Trophoblast cell (in vitro differentiated cells and primary cell): ENCODE measurements at regions not wholly inside any gene's neighbourhood (a gene's known extent, or its start where the extent isn't known, plus 50 kb on each side); places are given as distances from the start of the nearest gene placed in this dataset.

Experiments used
- DNase-seq, 2 donors: peaks; one replicate each; pipeline ENCODE4 v3.0.0-alpha.2; 2016
- H2AFZ ChIP-seq: 2 replicates; pipeline ENCODE4 v1.6.1; 2013; ENCODE audit warnings: low read length, moderate library complexity, mild to moderate bottlenecking; ENCODE audit not compliant: insufficient read depth, poor library complexity
- H2AK5ac ChIP-seq: 2 replicates; pipeline ENCODE4 v1.6.1; 2013; ENCODE audit warnings: mild to moderate bottlenecking, low read length
- H2BK120ac ChIP-seq: 2 replicates; pipeline ENCODE4 v1.6.1; 2013; ENCODE audit warnings: low read length, mild to moderate bottlenecking, moderate library complexity; ENCODE audit not compliant: insufficient read depth, poor library complexity
- H2BK12ac ChIP-seq: 2 replicates; pipeline ENCODE4 v1.6.1; 2013; ENCODE audit warnings: mild to moderate bottlenecking, low read length, moderate library complexity
- H2BK5ac ChIP-seq: 2 replicates; pipeline ENCODE4 v1.6.1; 2013; ENCODE audit warnings: low read length, low read depth, moderate library complexity, mild to moderate bottlenecking; ENCODE audit not compliant: poor library complexity
- H3K14ac ChIP-seq: 2 replicates; pipeline ENCODE4 v1.6.1; 2013; ENCODE audit warnings: mild to moderate bottlenecking, low read length
- H3K18ac ChIP-seq: 2 replicates; pipeline ENCODE4 v1.6.1; 2013; ENCODE audit warnings: mild to moderate bottlenecking, low read length
- H3K23ac ChIP-seq: 2 replicates; pipeline ENCODE4 v1.6.1; 2013; ENCODE audit warnings: low read length
- H3K27ac ChIP-seq: 2 replicates; pipeline ENCODE4 v1.5.1; 2013; ENCODE audit warnings: low read depth, mild to moderate bottlenecking, inconsistent platforms, low read length, moderate library complexity
- H3K27me3 ChIP-seq: 2 replicates; pipeline ENCODE4 v1.6.1; 2013; ENCODE audit warnings: inconsistent platforms, mild to moderate bottlenecking, low read length, moderate library complexity; ENCODE audit not compliant: insufficient read depth
- H3K36me3 ChIP-seq, 2 experiments: 1 replicate in 1 of 2; 2 replicates in 1 of 2; pipeline ENCODE4 v1.6.1; 2013; ENCODE audit warnings: low read length in 2 of 2, mild to moderate bottlenecking in 2 of 2, moderate library complexity in 1 of 2; ENCODE audit not compliant: insufficient read depth in 2 of 2, control insufficient read depth in 1 of 2
- H3K4ac ChIP-seq: 2 replicates; pipeline ENCODE4 v1.6.1; 2013; ENCODE audit warnings: low read depth, mild to moderate bottlenecking, low read length, moderate library complexity
- H3K4me1 ChIP-seq, 2 experiments: 1 replicate in 1 of 2; 2 replicates in 1 of 2; pipeline ENCODE4 v1.6.1; 2013; ENCODE audit warnings: low read length in 2 of 2, mild to moderate bottlenecking in 2 of 2, moderate library complexity in 1 of 2; ENCODE audit not compliant: insufficient read depth in 2 of 2, control insufficient read depth in 1 of 2
- H3K4me2 ChIP-seq: 2 replicates; pipeline ENCODE4 v1.6.1; 2013; ENCODE audit warnings: inconsistent platforms, mild to moderate bottlenecking, low read length, moderate library complexity
- H3K4me3 ChIP-seq: 2 replicates; pipeline ENCODE4 v1.5.1; 2013; ENCODE audit warnings: mild to moderate bottlenecking, low read depth, low read length, inconsistent platforms
- H3K79me1 ChIP-seq: one replicate; pipeline ENCODE4 v1.6.1; 2013; ENCODE audit warnings: low read length
- H3K79me2 ChIP-seq: 2 replicates; pipeline ENCODE4 v1.6.1; 2013; ENCODE audit warnings: low read length, mild to moderate bottlenecking; ENCODE audit not compliant: control insufficient read depth, insufficient read depth, poor library complexity
- H3K9ac ChIP-seq: 2 replicates; pipeline ENCODE4 v1.6.1; 2013; ENCODE audit warnings: mild to moderate bottlenecking, low read length
- H3K9me3 ChIP-seq: 2 replicates; pipeline ENCODE4 v1.6.1; 2013; ENCODE audit warnings: low read depth, mild to moderate bottlenecking, control low read depth, inconsistent platforms, low read length; ENCODE audit not compliant: insufficient read depth
- H4K12ac ChIP-seq: 2 replicates; pipeline ENCODE4 v1.6.1; 2013; ENCODE audit warnings: low read depth, mild to moderate bottlenecking, low read length, moderate library complexity
- H4K8ac ChIP-seq: 2 replicates; pipeline ENCODE4 v1.6.1; 2013; ENCODE audit warnings: low read depth, mild to moderate bottlenecking, low read length, moderate library complexity
- H4K91ac ChIP-seq: one replicate; pipeline ENCODE4 v1.6.1; 2013; ENCODE audit warnings: low read depth, mild to moderate bottlenecking, low read length, moderate library complexity
- WGBS: extraction: QIAGEN DNeasy Blood & Tissue Kit; methylation state at CpG from one replicate; pipeline ENCODE4 v1.1.7; 2013; ENCODE audit warnings: missing lambda C conversion rate; ENCODE audit not compliant: insufficient read length, insufficient coverage; ENCODE audit errors: extremely low coverage; 5-methylcytosine and 5-hydroxymethylcytosine counted together

DNA sequence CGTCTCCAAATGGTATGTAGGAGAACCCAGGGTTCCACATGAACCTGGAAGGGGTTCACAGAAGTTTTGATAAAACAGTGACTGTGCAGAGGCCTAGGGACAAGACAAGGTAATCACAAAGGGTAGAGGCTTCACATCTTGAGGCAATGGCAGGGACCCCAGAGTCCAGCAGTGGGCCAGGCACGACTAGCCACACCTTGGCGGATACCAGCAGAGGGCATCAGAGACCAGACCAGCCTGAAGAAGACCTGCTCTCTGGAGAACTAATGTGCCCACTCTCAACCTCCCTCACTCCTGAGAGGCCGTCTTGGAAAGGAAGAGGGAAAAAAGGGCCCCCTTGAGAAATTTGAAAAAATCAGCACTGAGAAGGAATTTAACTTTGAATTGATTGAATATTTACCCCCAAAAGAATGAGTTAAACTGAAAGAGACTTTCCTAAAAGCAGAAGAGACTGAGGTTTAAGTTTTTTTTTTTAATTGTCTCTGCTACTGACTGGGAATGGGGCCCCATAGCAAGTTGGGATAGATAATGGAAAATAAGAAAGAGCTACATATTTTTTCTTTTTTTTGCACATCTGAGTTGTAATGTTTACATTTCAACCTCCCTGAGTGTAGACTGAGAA lies 243.8 kb upstream of the JADE1 start:
- peak in 1 of 2 donors; percentile 42 for DNase-seq
- H4K8ac ChIP-seq = no peak overlapping the region
- WGBS = no CpG with 5 or more reads among the region's 4 CpGs

DNA sequence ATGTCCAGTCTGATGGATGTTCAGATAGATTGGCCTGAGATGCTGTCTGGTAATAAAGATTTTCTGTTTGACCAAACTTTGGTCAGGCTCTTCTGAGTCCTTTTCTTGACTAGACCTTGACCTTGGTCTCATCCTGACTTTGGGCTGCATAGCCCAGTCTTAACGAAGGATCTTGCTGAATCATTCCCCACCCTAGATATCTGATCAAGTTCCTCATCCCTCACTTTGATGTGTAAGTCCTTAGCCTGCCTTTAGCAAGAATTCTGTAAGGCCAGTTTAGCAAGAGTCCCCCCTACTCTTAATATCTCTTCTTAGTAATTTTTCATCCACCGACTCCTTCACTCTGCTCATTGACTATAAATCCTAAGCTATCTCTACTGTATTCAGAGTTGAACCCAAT lies 244.4 kb upstream of the JADE1 start:
- Histone ChIP-seq H3K36me3 (no peaks in the 10 kb centered on the region), H3K27ac (no peak overlapping the region), H2BK120ac (no peak overlapping the region), H3K79me2 (peaks cover 2% of the 10 kb centered on the region), H3K4me3 (no peak overlapping the region), H3K18ac (no peak overlapping the region), H3K9ac (no peak overlapping the region), H2BK5ac (no peak overlapping the region), H3K4ac (no peak overlapping the region), H3K4me2 (no peak overlapping the region), H2AFZ (no peak overlapping the region), H3K79me1 (peaks cover 11% of the 10 kb centered on the region), H4K8ac (no peak overlapping the region), H3K9me3 (no peaks in the 10 kb centered on the region), H3K4me1 (no peaks in the 10 kb centered on the region), H3K14ac (no peak overlapping the region), H4K12ac (no peak overlapping the region), H2AK5ac (no peak overlapping the region), H2BK12ac (no peak overlapping the region), H3K23ac (no peak overlapping the region), H3K27me3 (no peaks in the 10 kb centered on the region), H4K91ac (no peak overlapping the region)
- DNase-seq = no peak
- no CpG with 5 or more reads among the region's 2 CpGs for WGBS

More for the DNA sequence above, 243.8 kb upstream of the JADE1 start:
- H3K27me3 ChIP-seq = no peaks in the 10 kb centered on the region
- peak overlapping the region; percentile 30 for H2BK120ac ChIP-seq
- H2AFZ ChIP-seq = no peak overlapping the region
- H3K18ac ChIP-seq = no peak overlapping the region
- H3K79me1 ChIP-seq = peaks cover 15% of the 10 kb centered on the region
- H3K4me3 ChIP-seq = no peak overlapping the region
- peak overlapping the region; percentile 82 for H2AK5ac ChIP-seq
- peak overlapping the region; percentile 73 for H4K91ac ChIP-seq
- H3K4ac ChIP-seq = no peak overlapping the region
- no peak overlapping the region for H3K27ac ChIP-seq
- H3K9ac ChIP-seq = no peak overlapping the region
- H3K14ac ChIP-seq = peak overlapping the region; percentile 17
- H3K9me3 ChIP-seq = no peaks in the 10 kb centered on the region
- H4K12ac ChIP-seq = no peak overlapping the region
- no peaks in the 10 kb centered on the region for H3K36me3 ChIP-seq
- H3K4me1 ChIP-seq = no peaks in the 10 kb centered on the region
- H2BK5ac ChIP-seq = no peak overlapping the region
- no peak overlapping the region for H3K4me2 ChIP-seq
- H2BK12ac ChIP-seq = peak overlapping the region; percentile 55
- no peak overlapping the region for H3K23ac ChIP-seq
- H3K79me2 ChIP-seq = peaks cover 2% of the 10 kb centered on the region

- WGBS = no CpG with 5 or more reads among the region's 2 CpGs
- H3K36me3 ChIP-seq = no peaks in the 10 kb centered on the region
- no peak overlapping the region for H3K4me2 ChIP-seq
- no peak overlapping the region for H2AK5ac ChIP-seq
- H3K4ac ChIP-seq = no peak overlapping the region
- no peak overlapping the region for H3K18ac ChIP-seq
- H3K79me1 ChIP-seq = peaks cover 15% of the 10 kb centered on the region
- H3K14ac ChIP-seq = peak overlapping the region; percentile 71
- H4K12ac ChIP-seq = no peak overlapping the region
- H2BK120ac ChIP-seq = no peak overlapping the region
- H3K4me3 ChIP-seq = no peak overlapping the region
- peaks cover 3 to 4% of the 10 kb centered on the region in 2 experiments for H3K4me1 ChIP-seq
- H2BK12ac ChIP-seq = peak overlapping the region; percentile 70
- no peak overlapping the region for H4K8ac ChIP-seq
- H3K27ac ChIP-seq = no peak overlapping the region
- no peak overlapping the region for H3K9ac ChIP-seq
- peaks cover 2% of the 10 kb centered on the region for H3K79me2 ChIP-seq
- no peak overlapping the region for H2AFZ ChIP-seq
- peak in 1 of 2 donors; percentile 42 for DNase-seq
- no peak overlapping the region for H3K23ac ChIP-seq
- no peak overlapping the region for H4K91ac ChIP-seq
- no peak overlapping the region for H2BK5ac ChIP-seq
- no peaks in the 10 kb centered on the region for H3K27me3 ChIP-seq
- no peaks in the 10 kb centered on the region for H3K9me3 ChIP-seq
Measured at GRCh38 chr4:128564081-128564630, 245.3 kb upstream of the JADE1 start.

DNA sequence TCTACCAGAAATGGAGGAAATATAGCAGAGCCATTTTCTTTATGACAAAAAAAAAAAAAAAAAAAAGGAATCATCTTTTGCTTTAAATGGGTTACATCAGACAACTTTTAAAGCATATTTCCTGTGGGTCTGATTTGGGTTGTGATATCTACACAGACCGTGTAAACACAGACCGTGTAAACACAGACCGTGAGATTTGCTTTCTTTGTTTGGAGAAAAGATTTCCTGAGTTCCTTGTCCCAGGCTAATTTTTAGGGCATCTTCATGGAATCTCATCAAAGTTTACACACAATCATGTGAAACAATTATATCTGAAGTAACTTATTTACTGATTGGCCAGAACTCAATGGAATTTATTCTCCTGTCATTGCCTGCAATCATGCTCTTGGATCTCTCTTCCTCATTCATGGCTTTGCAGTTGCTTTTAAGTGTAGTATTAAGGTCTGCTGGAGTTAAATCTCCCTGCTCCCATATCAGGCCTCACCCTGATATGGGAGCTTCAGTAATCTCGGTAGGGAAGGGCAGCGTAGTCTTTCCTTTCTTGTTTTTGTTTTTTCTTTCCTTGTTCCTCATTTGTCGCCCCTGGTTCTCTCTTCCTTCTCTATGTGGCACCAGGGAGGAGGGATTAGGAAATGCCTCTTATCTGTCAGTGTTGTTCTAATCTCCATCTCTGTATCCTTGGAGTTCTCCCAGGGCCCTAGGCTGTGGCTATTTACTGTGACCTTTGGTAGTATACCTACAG lies 248.6 kb upstream of the JADE1 start:
- Histone ChIP-seq H4K91ac (no peak overlapping the region), H3K9ac (no peak overlapping the region), H3K23ac (no peak overlapping the region), H2AFZ (no peak overlapping the region), H3K79me1 (peaks cover 6% of the 10 kb centered on the region), H3K14ac (no peak overlapping the region), H3K27me3 (no peaks in the 10 kb centered on the region), H3K18ac (no peak overlapping the region), H2BK12ac (no peak overlapping the region), H3K36me3 (no peaks in the 10 kb centered on the region), H3K27ac (no peak overlapping the region), H3K9me3 (no peaks in the 10 kb centered on the region), H2BK5ac (no peak overlapping the region), H3K4me1 (peaks cover 3 to 4% of the 10 kb centered on the region in 2 experiments), H4K8ac (no peak overlapping the region), H4K12ac (no peak overlapping the region), H3K4me3 (no peak overlapping the region), H2AK5ac (no peak overlapping the region), H2BK120ac (no peak overlapping the region), H3K79me2 (no peaks in the 10 kb centered on the region), H3K4me2 (no peak overlapping the region), H3K4ac (no peak overlapping the region)
- peak in 1 of 2 donors; percentile 37 for DNase-seq
- no CpG with 5 or more reads among the region's 6 CpGs for WGBS
